ENCODE measurements at regions not wholly inside any gene's neighbourhood (a gene's known extent, or its start where the extent isn't known, plus 50 kb on each side); places are given as distances from the start of the nearest gene placed in this dataset.

GRCh38 chr10:3496138-3496537 lies 288.9 kb downstream of the KLF6 start:
- H3K4me3 ChIP-seq (ENCODE audit: control insufficient read depth, low read depth, low read length) = no peak overlapping the region
- no peak for DNase-seq (ENCODE audit: low read depth)
- TF ChIP-seq CTCF (IDR thresholded peaks at IDR 0.05; ENCODE audit: control insufficient read depth, insufficient read depth, low read depth, low read length, missing control alignments) = no peak

DNA sequence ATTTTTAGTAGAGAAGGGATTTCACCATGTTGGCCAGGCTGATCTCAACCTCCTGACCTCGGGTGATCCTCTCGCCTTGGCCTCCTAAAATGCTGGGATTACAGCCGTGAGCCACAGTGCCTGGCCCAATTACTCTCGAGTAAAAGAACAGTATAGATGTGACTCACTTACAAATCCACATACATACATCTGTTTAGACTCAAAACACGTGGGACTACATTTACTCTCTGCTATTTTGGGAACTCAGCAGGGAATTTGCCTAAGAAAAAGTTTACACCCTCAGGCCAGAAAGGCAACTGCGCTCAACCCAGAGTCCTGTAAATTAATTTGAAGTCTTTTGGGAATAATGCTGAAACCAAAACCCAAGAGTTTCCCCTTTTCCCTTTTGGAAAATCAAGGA lies 289.7 kb downstream of the KLF6 start:
- H3K4me3 ChIP-seq (ENCODE audit: control insufficient read depth, low read depth, low read length) = no peak overlapping the region
- TF ChIP-seq CTCF (IDR thresholded peaks at IDR 0.05; ENCODE audit: control insufficient read depth, insufficient read depth, low read depth, low read length, missing control alignments) = no peak
- no peak for DNase-seq (ENCODE audit: low read depth)

DNA sequence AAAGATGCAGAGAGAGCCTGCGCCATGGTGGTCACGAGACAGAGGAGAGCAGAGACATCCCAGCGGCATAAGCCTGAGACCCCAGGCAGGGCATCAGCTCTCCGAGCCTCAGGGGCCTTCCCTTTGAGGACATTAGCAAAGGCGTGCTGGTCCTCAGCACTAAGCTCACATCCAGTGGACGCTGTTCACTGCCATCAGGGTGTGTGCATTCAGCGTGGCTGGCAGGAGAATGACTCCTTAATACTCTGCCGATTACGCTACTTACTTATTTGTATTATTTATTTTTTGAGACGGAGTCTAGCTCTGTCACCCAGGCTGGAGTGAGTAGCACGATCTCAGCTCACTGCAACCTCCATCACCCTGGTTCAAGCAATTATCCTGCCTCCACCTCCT lies 290.2 kb downstream of the KLF6 start:
- H3K4me3 ChIP-seq (ENCODE audit: control insufficient read depth, low read depth, low read length) = no peak overlapping the region
- DNase-seq (ENCODE audit: low read depth) = no peak
- TF ChIP-seq CTCF (IDR thresholded peaks at IDR 0.05; ENCODE audit: control insufficient read depth, insufficient read depth, low read depth, low read length, missing control alignments) = no peak

- TF ChIP-seq CTCF (IDR thresholded peaks at IDR 0.05; ENCODE audit: control insufficient read depth, insufficient read depth, low read depth, low read length, missing control alignments) = no peak
- no peak for DNase-seq (ENCODE audit: low read depth)
These were observed 290.7 kb downstream of the KLF6 start for GRCh38 chr10:3494131-3494837.

DNA sequence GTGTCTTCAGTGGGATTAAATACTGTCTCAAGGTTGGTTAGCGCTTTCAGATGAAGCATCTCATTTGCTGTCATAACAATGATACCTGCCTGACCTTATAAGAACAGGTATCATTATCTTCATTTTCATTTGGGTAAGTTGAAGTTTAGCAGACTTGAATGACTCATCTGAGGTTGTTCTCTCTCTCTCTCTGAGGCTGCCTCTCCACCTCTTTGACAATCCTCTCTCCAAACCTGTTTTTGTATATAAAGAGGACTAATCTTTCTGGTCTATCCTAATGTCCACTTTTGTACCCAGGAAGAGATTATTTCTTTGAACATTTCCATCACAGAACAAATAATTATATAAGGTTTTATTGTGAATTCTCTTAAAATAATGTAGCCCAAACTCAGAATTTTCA lies 291.4 kb downstream of the KLF6 start:
- no peak for DNase-seq (ENCODE audit: low read depth)

More at GRCh38 chr10:3494131-3494837, 290.7 kb downstream of the KLF6 start:
- no peak overlapping the region for H3K4me3 ChIP-seq (ENCODE audit: control insufficient read depth, low read depth, low read length)

DNA sequence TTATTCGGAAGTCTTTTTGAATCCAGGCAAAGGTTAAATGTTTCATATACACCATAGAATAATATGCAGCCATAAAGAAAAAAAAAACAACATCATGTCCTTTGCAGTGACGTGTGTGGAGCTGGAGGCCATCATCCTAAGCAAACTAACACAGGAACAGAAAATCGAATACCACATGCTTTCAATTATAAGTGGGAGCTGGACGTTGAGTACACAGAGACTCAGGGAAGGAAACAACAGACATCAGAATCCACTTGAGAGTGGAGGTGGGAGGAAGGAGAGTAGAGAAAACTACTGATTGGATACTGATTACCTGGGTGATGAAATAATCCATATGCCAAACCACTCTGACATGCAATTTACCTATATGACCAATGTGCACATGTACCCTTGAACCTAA lies 293.4 kb downstream of the KLF6 start:
- TF ChIP-seq CTCF (IDR thresholded peaks at IDR 0.05; ENCODE audit: control insufficient read depth, insufficient read depth, low read depth, low read length, missing control alignments) = no peak
- DNase-seq (ENCODE audit: low read depth) = no peak
- no peak overlapping the region for H3K4me3 ChIP-seq (ENCODE audit: control insufficient read depth, low read depth, low read length)

More for the DNA sequence above, 291.4 kb downstream of the KLF6 start:
- no peak for TF ChIP-seq CTCF (IDR thresholded peaks at IDR 0.05; ENCODE audit: control insufficient read depth, insufficient read depth, low read depth, low read length, missing control alignments)
- H3K4me3 ChIP-seq (ENCODE audit: control insufficient read depth, low read depth, low read length) = no peak overlapping the region
